Heart right ventricle (tissue), 16 donors: ENCODE measurements at regions not wholly inside any gene's neighbourhood (a gene's known extent, or its start where the extent isn't known, plus 50 kb on each side); places are given as distances from the start of the nearest gene placed in this dataset.

Experiments
- ATAC-seq, 8 donors: fragments of 200-7000 bp; cut with Tn5 transposase; one replicate each; pipeline ENCODE4 v1.9.1; 2020; ENCODE audit warnings: mild to moderate bottlenecking in 8 of 8, moderate library complexity in 8 of 8, moderate number of reproducible peaks in 1 of 8
- DNase-seq, 2 donors: peaks; one replicate each; pipeline ENCODE4 v3.0.0-alpha.2; 2020
- H3K27ac ChIP-seq, 10 donors: fragments of 200-600 bp; sonication (generic) in 2 of 10; one replicate each; pipeline versions ENCODE4 v1.5.0 to v1.8.0; 2020 to 2022; ENCODE audit warnings: mild to moderate bottlenecking in 3 of 10
- H3K27me3 ChIP-seq, 7 donors: fragments of 200-600 bp; one replicate each; pipeline ENCODE4 v1.8.0; 2021 to 2022; ENCODE audit warnings: mild to moderate bottlenecking in 2 of 7
- H3K36me3 ChIP-seq, 9 donors: fragments of 200-600 bp; sonication (generic) in 1 of 9; one replicate each; pipeline versions ENCODE4 v1.5.0 to v1.8.0; 2020 to 2022; ENCODE audit warnings: mild to moderate bottlenecking in 2 of 9
- H3K4me1 ChIP-seq, 9 donors: fragments of 200-600 bp; sonication (generic) in 1 of 9; one replicate each; pipeline versions ENCODE4 v1.5.0 to v1.8.0; 2020 to 2022; ENCODE audit warnings: mild to moderate bottlenecking in 4 of 9
- H3K4me3 ChIP-seq, 10 donors: fragments of 200-600 bp; sonication (generic) in 2 of 10; one replicate each; pipeline versions ENCODE4 v1.5.0 to v1.8.0; 2020 to 2022; ENCODE audit warnings: mild to moderate bottlenecking in 7 of 10, moderate library complexity in 2 of 10
- H3K9me3 ChIP-seq, 11 donors: fragments of 200-600 bp in 10 of 11; sonication (generic) in 2 of 11; one replicate each; pipeline versions ENCODE4 v1.5.0 to v1.8.0; 2013 to 2022; ENCODE audit warnings: mild to moderate bottlenecking in 2 of 11, control low read depth in 1 of 11, moderate library complexity in 1 of 11
- WGBS, 2 donors: extraction: QIAGEN DNeasy Blood & Tissue Kit; methylation state at CpG; one replicate each; pipeline ENCODE4 v1.1.7; 2013; ENCODE audit warnings: inconsistent platforms in 1 of 2; 5-methylcytosine and 5-hydroxymethylcytosine counted together
- intact Hi-C, 10 donors: fragments of 100-400 bp; cut with DNase I; formaldehyde crosslinking; loops; one replicate each; pipeline versions ENCODE4 v1.11.1 to v1.14.2; 2022
- TF ChIP-seq, protein P1 (sequence below), 9 donors: fragments of 200-600 bp; sonication (generic) in 2 of 9; IDR thresholded peaks; one replicate each; pipeline versions ENCODE4 v1.5.0 to v1.8.0; 2021 to 2022; ENCODE audit warnings: antibody characterized with exemption in 9 of 9, mild to moderate bottlenecking in 5 of 9, moderate library complexity in 1 of 9
- donor health status: Arrhythmogenic right ventricular cardiomyopathy.
- donor health status: ischemic (EF 13 %, LVEDD 7.1; RV severe dilation, severe dysfunction).
- donor health status: healthy with polysubstance abuse.
- donor health status: DM: no; HTN: yes; CAD: no.
- donor health status: DM: no; HTN: no; CAD: no.
- donor health status: ischemic (EF 25% LVEDD 6.9; RV normal size, moderate dysfunction).
- donor health status: ischemic (EF 25% LVEDD 5.7; RV mildly dilated, moderate dysfunction).
- donor health status: healthy.
- donor health status: DM: yes; HTN: yes; CAD: no.
- donor health status: Ischemic cardiomyopathy.
- donor health status: ischemic (EF 35%, LVEDD 5.7; RV mildly dilated, moderate dysfunction).
- donor health status: nonischemic (EF 11% LVEDD 7.7; RV severe dilation, severe dysfunction).
- donor health status: DM: yes; HTN: yes; CAD: no.
- donor health status: PGD.
- donor health status: ischemic (EF 29% LVEDD 5.4; RV normal size, mild dysfunction).
- donor health status: nonischemic (EF 23%, LVEDD 6.1; RV moderate dilation, normal function).

DNA sequence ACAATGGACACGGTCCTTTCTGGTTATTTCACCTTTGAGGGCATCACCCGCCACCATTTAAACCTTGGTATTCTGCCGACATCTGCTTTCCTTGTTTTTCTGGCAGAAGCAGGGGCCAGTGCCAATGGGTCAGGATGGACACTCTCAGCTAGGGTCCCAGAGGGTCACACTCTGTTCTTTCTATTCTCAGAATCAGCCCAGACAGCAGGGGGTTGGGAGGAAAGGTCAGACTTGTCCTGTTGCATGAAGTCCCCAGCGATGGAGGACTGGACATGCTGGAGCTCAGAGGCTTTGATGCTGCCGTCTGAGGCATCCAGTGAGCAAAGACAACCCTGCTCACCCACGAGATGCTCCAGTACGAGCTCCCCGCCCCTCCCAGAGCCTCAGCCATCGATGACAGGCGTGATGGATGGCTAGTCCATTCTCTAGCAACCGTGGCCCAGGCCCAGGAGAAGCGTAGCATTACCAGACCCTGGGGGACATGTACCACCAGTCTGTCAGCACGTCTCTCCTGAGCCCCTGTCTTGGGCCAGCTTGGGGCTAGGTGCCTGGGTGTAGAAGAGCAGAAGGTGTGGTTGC lies 62.0 kb downstream of the FOXL1 start:
- no peaks in the 10 kb centered on the region for H3K9me3 ChIP-seq
- no peak overlapping the region for H3K4me3 ChIP-seq
- ATAC-seq (peak in 3 of 8 donors; percentile 41 to 64 (median 63)), DNase-seq (no peak)
- peaks cover 0 to 15% (median 0%) of the 10 kb centered on the region in 7 donors for H3K27me3 ChIP-seq
- 72 to 73% methylated on average over 13 of the region's 13 CpGs for WGBS, 2 donors
- H3K27ac ChIP-seq, result peak overlapping the region in 1 of 10 donors; percentile 3
- peaks cover 0 to 4% (median 0%) of the 10 kb centered on the region in 9 donors for H3K4me1 ChIP-seq
- intact Hi-C loops, result no loop called here
- no peaks in the 10 kb centered on the region for H3K36me3 ChIP-seq
- TF ChIP-seq, protein P1, sequence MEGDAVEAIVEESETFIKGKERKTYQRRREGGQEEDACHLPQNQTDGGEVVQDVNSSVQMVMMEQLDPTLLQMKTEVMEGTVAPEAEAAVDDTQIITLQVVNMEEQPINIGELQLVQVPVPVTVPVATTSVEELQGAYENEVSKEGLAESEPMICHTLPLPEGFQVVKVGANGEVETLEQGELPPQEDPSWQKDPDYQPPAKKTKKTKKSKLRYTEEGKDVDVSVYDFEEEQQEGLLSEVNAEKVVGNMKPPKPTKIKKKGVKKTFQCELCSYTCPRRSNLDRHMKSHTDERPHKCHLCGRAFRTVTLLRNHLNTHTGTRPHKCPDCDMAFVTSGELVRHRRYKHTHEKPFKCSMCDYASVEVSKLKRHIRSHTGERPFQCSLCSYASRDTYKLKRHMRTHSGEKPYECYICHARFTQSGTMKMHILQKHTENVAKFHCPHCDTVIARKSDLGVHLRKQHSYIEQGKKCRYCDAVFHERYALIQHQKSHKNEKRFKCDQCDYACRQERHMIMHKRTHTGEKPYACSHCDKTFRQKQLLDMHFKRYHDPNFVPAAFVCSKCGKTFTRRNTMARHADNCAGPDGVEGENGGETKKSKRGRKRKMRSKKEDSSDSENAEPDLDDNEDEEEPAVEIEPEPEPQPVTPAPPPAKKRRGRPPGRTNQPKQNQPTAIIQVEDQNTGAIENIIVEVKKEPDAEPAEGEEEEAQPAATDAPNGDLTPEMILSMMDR (IDR thresholded peaks at IDR 0.05), result no peak

- TF ChIP-seq, protein P1 (IDR thresholded peaks at IDR 0.05), result no peak
- WGBS, 2 donors, result 88 to 89% methylated on average over 1 of the region's 1 CpG
- no peak for ATAC-seq
- Histone ChIP-seq H3K27ac (no peak overlapping the region), H3K4me3 (no peak overlapping the region), H3K9me3 (peaks cover 0 to 2% (median 0%) of the 10 kb centered on the region in 11 donors), H3K36me3 (no peaks in the 10 kb centered on the region), H3K27me3 (peaks cover 0 to 14% (median 0%) of the 10 kb centered on the region in 7 donors), H3K4me1 (no peaks in the 10 kb centered on the region)
- no peak for DNase-seq
- intact Hi-C loops, result no loop called here
Observed at GRCh38 chr16:86642087-86642486, 63.7 kb downstream of the FOXL1 start.

- DNase-seq (no peak), ATAC-seq (no peak)
- Histone ChIP-seq H3K27ac (no peak overlapping the region), H3K27me3 (peaks cover 0 to 10% (median 0%) of the 10 kb centered on the region in 7 donors), H3K4me3 (no peak overlapping the region), H3K4me1 (no peaks in the 10 kb centered on the region), H3K36me3 (no peaks in the 10 kb centered on the region), H3K9me3 (peaks cover 0 to 13% (median 4%) of the 10 kb centered on the region in 11 donors)
- TF ChIP-seq, protein P1 (IDR thresholded peaks at IDR 0.05), result no peak
- WGBS, 2 donors, result 75 to 85% methylated on average over 6 of the region's 6 CpGs
- intact Hi-C loops, result no loop called here
Observed at GRCh38 chr16:86643671-86644070, 65.3 kb downstream of the FOXL1 start.

DNA sequence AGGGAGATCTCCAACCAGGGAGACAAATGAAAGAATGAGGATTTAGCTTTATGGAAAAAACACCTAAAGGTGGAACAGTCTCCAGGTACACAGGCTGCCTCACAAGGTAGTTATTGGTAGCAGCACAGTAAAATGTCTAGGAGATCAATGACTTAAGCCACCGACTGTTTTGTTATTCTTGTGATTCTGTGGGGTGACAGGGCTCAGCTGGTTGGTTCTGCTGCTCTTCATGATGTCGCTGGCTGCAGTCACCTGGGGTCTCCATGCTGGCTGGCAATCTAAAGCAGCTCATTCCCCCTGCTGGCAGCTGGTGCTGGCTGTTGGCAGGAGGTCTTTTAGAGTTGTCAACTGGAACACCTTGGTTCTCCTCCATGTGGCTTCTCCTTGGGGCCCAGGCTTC lies 69.2 kb downstream of the FOXL1 start:
- WGBS, 2 donors, result 93 to 94% methylated on average over 2 of the region's 2 CpGs
- Histone ChIP-seq H3K4me1 (peaks cover 0 to 12% (median 0%) of the 10 kb centered on the region in 9 donors), H3K4me3 (no peak overlapping the region), H3K27ac (no peak overlapping the region), H3K36me3 (no peaks in the 10 kb centered on the region), H3K9me3 (peaks cover 0 to 13% (median 4%) of the 10 kb centered on the region in 11 donors), H3K27me3 (peaks cover 0 to 15% (median 3%) of the 10 kb centered on the region in 7 donors)
- ATAC-seq, result no peak
- TF ChIP-seq, protein P1 (IDR thresholded peaks at IDR 0.05), result no peak
- no peak for DNase-seq
- intact Hi-C loops, result no loop called here
